Neural cell (in vitro differentiated cells): ENCODE measurements at regions not wholly inside any gene's neighbourhood (a gene's known extent, or its start where the extent isn't known, plus 50 kb on each side); places are given as distances from the start of the nearest gene placed in this dataset.

ENCODE experiments used
- H2AFZ ChIP-seq: fragments of 200-600, 300-800 bp; sonication (generic), shearing (Covaris generic); 2 replicates; pipeline ENCODE4 v1.6.0; 2014; ENCODE audit warnings: low read depth, mild to moderate bottlenecking, antibody characterized with exemption, low read length, moderate library complexity
- H3F3A ChIP-seq: fragments of 200-600 bp; shearing (Covaris generic); 2 replicates; pipeline ENCODE4 v1.6.1; 2016; ENCODE audit warnings: mild to moderate bottlenecking, moderate library complexity, mixed read lengths, antibody characterized with exemption, low read length; ENCODE audit not compliant: insufficient read depth, poor library complexity, severe bottlenecking
- H3K27ac ChIP-seq: fragments of 200-600, 300-800 bp; sonication (generic), shearing (Covaris generic); 2 replicates; pipeline ENCODE4 v1.5.1; 2014; ENCODE audit warnings: mild to moderate bottlenecking, low read length, moderate library complexity
- H3K27me3 ChIP-seq: fragments of 300-800, 200-600 bp; sonication (generic), shearing (Covaris generic); 2 replicates; pipeline ENCODE4 v1.6.0; 2014; ENCODE audit warnings: mild to moderate bottlenecking, low read depth, low read length, moderate library complexity; ENCODE audit not compliant: insufficient read depth
- H3K36me3 ChIP-seq: fragments of 300-800, 200-600 bp; sonication (generic), shearing (Covaris generic); 2 replicates; pipeline ENCODE4 v1.5.1; 2014; ENCODE audit warnings: mild to moderate bottlenecking, antibody characterized with exemption, low read length, moderate library complexity; ENCODE audit not compliant: insufficient read depth
- H3K4me2 ChIP-seq: fragments of 300-800, 200-600 bp; sonication (generic), shearing (Covaris generic); 2 replicates; pipeline ENCODE4 v1.6.0; 2014; ENCODE audit warnings: mild to moderate bottlenecking, low read length
- H3K4me3 ChIP-seq: fragments of 300-800, 200-600 bp; sonication (generic), shearing (Covaris generic); 2 replicates; pipeline ENCODE4 v1.5.1; 2014; ENCODE audit warnings: mild to moderate bottlenecking, low read length, moderate library complexity
- H3K79me2 ChIP-seq: fragments of 200-600 bp; shearing (Covaris generic); replicated peaks from 2 replicates; pipeline ENCODE4 v1.6.0; 2014; ENCODE audit warnings: mild to moderate bottlenecking, low read length, moderate library complexity; ENCODE audit not compliant: insufficient read depth
- H3K9ac ChIP-seq: fragments of 300-800, 200-600 bp; sonication (generic), shearing (Covaris generic); 2 replicates; pipeline ENCODE4 v1.6.1; 2016; ENCODE audit warnings: mild to moderate bottlenecking, low read length, mixed read lengths
- H3K9me2 ChIP-seq: fragments of 200-600 bp; shearing (Covaris generic); 2 replicates; pipeline ENCODE4 v1.6.1; 2016; ENCODE audit warnings: mild to moderate bottlenecking, low read length, mixed read lengths; ENCODE audit not compliant: insufficient read depth
- H3K9me3 ChIP-seq: fragments of 200-600, 300-800 bp; sonication (generic), shearing (Covaris generic); 2 replicates; pipeline ENCODE4 v1.6.1; 2016; ENCODE audit warnings: mild to moderate bottlenecking, mixed run types, low read length, moderate library complexity, mixed read lengths
- H4K20me1 ChIP-seq: fragments of 200-600 bp; shearing (Covaris generic); 2 replicates; pipeline ENCODE4 v1.6.1; 2016; ENCODE audit warnings: mild to moderate bottlenecking, mixed run types; ENCODE audit not compliant: insufficient read depth
- CTCF ChIP-seq: fragments of 450-650 bp; IDR thresholded peaks from 2 replicates; pipeline ENCODE4 v1.5.1; 2014; ENCODE audit warnings: antibody characterized with exemption, mild to moderate bottlenecking, moderate library complexity; ENCODE audit not compliant: poor library complexity, severe bottlenecking
- EP300 ChIP-seq: fragments of 450-650 bp; conservative IDR thresholded peaks from 2 replicates; pipeline ENCODE4 v1.6.1; 2014; ENCODE audit warnings: antibody characterized with exemption, mild to moderate bottlenecking, moderate library complexity; ENCODE audit not compliant: poor library complexity, severe bottlenecking
- EZH2 ChIP-seq: fragments of 200-600, 300-800 bp; shearing (Covaris generic), sonication (generic); IDR thresholded peaks from 2 replicates; pipeline ENCODE4 v1.6.1; 2014; ENCODE audit warnings: antibody characterized with exemption, low read length, borderline replicate concordance, mild to moderate bottlenecking; ENCODE audit not compliant: insufficient read depth, poor library complexity, severe bottlenecking
- MXI1 ChIP-seq: fragments of 450-650 bp; conservative IDR thresholded peaks from 2 replicates; pipeline ENCODE4 v1.6.1; 2014; ENCODE audit warnings: antibody characterized with exemption, mild to moderate bottlenecking; ENCODE audit not compliant: poor library complexity, severe bottlenecking
- POLR2AphosphoS5 ChIP-seq: IDR thresholded peaks from 2 replicates; pipeline ENCODE4 v1.6.1; 2012
- RAD21 ChIP-seq: fragments of 450-650 bp; conservative IDR thresholded peaks from 2 replicates; pipeline ENCODE4 v1.6.1; 2014; ENCODE audit warnings: antibody characterized with exemption, mild to moderate bottlenecking, moderate library complexity
- REST ChIP-seq: IDR thresholded peaks from 2 replicates; pipeline ENCODE4 v1.6.1; 2012; ENCODE audit warnings: borderline replicate concordance
- SMC3 ChIP-seq: fragments of 450-650 bp; conservative IDR thresholded peaks from 2 replicates; pipeline ENCODE4 v1.6.1; 2014; ENCODE audit warnings: antibody characterized with exemption, mild to moderate bottlenecking, moderate library complexity; ENCODE audit not compliant: poor library complexity
- TAF1 ChIP-seq: IDR thresholded peaks from 2 replicates; pipeline ENCODE4 v1.6.1; 2012; ENCODE audit warnings: low read depth

GRCh38 chr13:50144246-50145160 lies 129.3 kb downstream of the KCNRG start:
- no peak overlapping the region for H3K4me2 ChIP-seq
- no peaks in the 10 kb centered on the region for H4K20me1 ChIP-seq
- no peak overlapping the region for H2AFZ ChIP-seq
- no peaks in the 10 kb centered on the region for H3K27me3 ChIP-seq
- no peaks in the 10 kb centered on the region for H3F3A ChIP-seq
- no peak overlapping the region for H3K27ac ChIP-seq
- no peak for TF ChIP-seq POLR2AphosphoS5
- no peak for TF ChIP-seq MXI1
- no peak for TF ChIP-seq SMC3
- no peak for TF ChIP-seq EZH2
- H3K9ac ChIP-seq, result no peak overlapping the region
- no peaks in the 10 kb centered on the region for H3K9me2 ChIP-seq
- H3K4me3 ChIP-seq, result no peak overlapping the region
- H3K9me3 ChIP-seq, result no peaks in the 10 kb centered on the region
- no peaks in the 10 kb centered on the region for H3K36me3 ChIP-seq
- H3K79me2 ChIP-seq, result no peaks in the 10 kb centered on the region

GRCh38 chr13:50149214-50149613 lies 134.0 kb downstream of the KCNRG start:
- Histone ChIP-seq H3K79me2 (no peaks in the 10 kb centered on the region), H3K4me3 (no peak overlapping the region), H3K27ac (no peak overlapping the region), H2AFZ (no peak overlapping the region), H3K27me3 (no peaks in the 10 kb centered on the region), H4K20me1 (no peaks in the 10 kb centered on the region), H3K4me2 (no peak overlapping the region), H3K9me3 (no peaks in the 10 kb centered on the region), H3K9me2 (no peaks in the 10 kb centered on the region), H3K9ac (no peak overlapping the region), H3F3A (no peaks in the 10 kb centered on the region), H3K36me3 (no peaks in the 10 kb centered on the region)
- TF ChIP-seq EZH2 (no peak), TAF1 (no peak), SMC3 (no peak), EP300 (no peak), CTCF (no peak), MXI1 (no peak), RAD21 (no peak), REST (no peak), POLR2AphosphoS5 (no peak)
